ENCODE measurements at regions not wholly inside any gene's neighbourhood (a gene's known extent, or its start where the extent isn't known, plus 50 kb on each side); places are given as distances from the start of the nearest gene placed in this dataset.

GRCh38 chr10:60536529-60537114 lies 146.9 kb upstream of the ANK3 start:
- no peak for TF ChIP-seq CTCF (IDR thresholded peaks at IDR 0.05; ENCODE audit: low read depth, low read length, missing control alignments)
- in situ Hi-C loops (cut with HindIII; ENCODE audit: low sequenced_read_pairs) = no loop called here
- no peak overlapping the region for H3K4me3 ChIP-seq (ENCODE audit: low read depth, low read length)
- DNase-seq (ENCODE audit: low read depth) = peak; percentile 15

- no peak for TF ChIP-seq CTCF (IDR thresholded peaks at IDR 0.05; ENCODE audit: low read depth, low read length, missing control alignments)
- no peak for DNase-seq (ENCODE audit: low read depth)
- no peak overlapping the region for H3K4me3 ChIP-seq (ENCODE audit: low read depth, low read length)
- in situ Hi-C loops (cut with HindIII; ENCODE audit: low sequenced_read_pairs) = no loop called here
Measured at GRCh38 chr10:60535427-60535826, 145.8 kb upstream of the ANK3 start.

- TF ChIP-seq CTCF (IDR thresholded peaks at IDR 0.05; ENCODE audit: low read depth, low read length, missing control alignments) = no peak
- in situ Hi-C loops (cut with HindIII; ENCODE audit: low sequenced_read_pairs) = no loop called here
- H3K4me3 ChIP-seq (ENCODE audit: low read depth, low read length) = no peak overlapping the region
- DNase-seq (ENCODE audit: low read depth) = no peak
Measured at GRCh38 chr10:60534761-60535389, 145.2 kb upstream of the ANK3 start.

GRCh38 chr10:60532696-60533468 lies 143.2 kb upstream of the ANK3 start:
- H3K4me3 ChIP-seq (ENCODE audit: low read depth, low read length) = no peak overlapping the region
- DNase-seq (ENCODE audit: low read depth) = no peak
- TF ChIP-seq CTCF (IDR thresholded peaks at IDR 0.05; ENCODE audit: low read depth, low read length, missing control alignments) = no peak
- in situ Hi-C loops (cut with HindIII; ENCODE audit: low sequenced_read_pairs) = no loop called here

GRCh38 chr10:60531006-60531405 lies 141.3 kb upstream of the ANK3 start:
- TF ChIP-seq CTCF (IDR thresholded peaks at IDR 0.05; ENCODE audit: low read depth, low read length, missing control alignments) = no peak
- H3K4me3 ChIP-seq (ENCODE audit: low read depth, low read length) = no peak overlapping the region
- in situ Hi-C loops (cut with HindIII; ENCODE audit: low sequenced_read_pairs) = no loop called here
- DNase-seq (ENCODE audit: low read depth) = no peak

- no peak for DNase-seq (ENCODE audit: low read depth)
- H3K4me3 ChIP-seq (ENCODE audit: low read depth, low read length) = no peak overlapping the region
- in situ Hi-C loops (cut with HindIII; ENCODE audit: low sequenced_read_pairs) = no loop called here
- TF ChIP-seq CTCF (IDR thresholded peaks at IDR 0.05; ENCODE audit: low read depth, low read length, missing control alignments) = no peak
Measured at GRCh38 chr10:60527676-60528075, 138.0 kb upstream of the ANK3 start.

Measured in astrocyte of the cerebellum (primary cell).